ENCODE measurements at regions not wholly inside any gene's neighbourhood (a gene's known extent, or its start where the extent isn't known, plus 50 kb on each side); places are given as distances from the start of the nearest gene placed in this dataset.

- H3K27ac ChIP-seq = no peak overlapping the region
- TF ChIP-seq CTCF (conservative IDR thresholded peaks at IDR 0.05) = no peak
- TF ChIP-seq ZFX (IDR thresholded peaks at IDR 0.05) = no peak
Observed at GRCh38 chr6:23175391-23175790, 606.0 kb downstream of the HDGFL1 start.

GRCh38 chr6:23176471-23176870, 607.1 kb downstream of the HDGFL1 start:
- no peak overlapping the region for H3K27ac ChIP-seq
- no peak for TF ChIP-seq ZFX (IDR thresholded peaks at IDR 0.05)

GRCh38 chr6:23176883-23177282, 607.5 kb downstream of the HDGFL1 start:
- peak; percentile 34 for TF ChIP-seq CTCF (conservative IDR thresholded peaks at IDR 0.05)
- no peak for TF ChIP-seq ZFX (IDR thresholded peaks at IDR 0.05)

GRCh38 chr6:23177806-23178205, 608.4 kb downstream of the HDGFL1 start:
- no peak overlapping the region for H3K27ac ChIP-seq
- TF ChIP-seq CTCF (conservative IDR thresholded peaks at IDR 0.05) (no peak), ZFX (IDR thresholded peaks at IDR 0.05) (no peak)

More at GRCh38 chr6:23176883-23177282, 607.5 kb downstream of the HDGFL1 start:
- H3K27ac ChIP-seq = no peak overlapping the region

- no peak overlapping the region for H3K27ac ChIP-seq
- TF ChIP-seq ZFX (IDR thresholded peaks at IDR 0.05) (no peak), CTCF (conservative IDR thresholded peaks at IDR 0.05) (no peak)
Observed at GRCh38 chr6:23179994-23180393, 610.6 kb downstream of the HDGFL1 start.

- no peak overlapping the region for H3K27ac ChIP-seq
- no peak for TF ChIP-seq CTCF (conservative IDR thresholded peaks at IDR 0.05)
- no peak for TF ChIP-seq ZFX (IDR thresholded peaks at IDR 0.05)
Observed at GRCh38 chr6:23180504-23181293, 611.3 kb downstream of the HDGFL1 start.

GRCh38 chr6:23181356-23182110, 612.2 kb downstream of the HDGFL1 start:
- no peak for TF ChIP-seq ZFX (IDR thresholded peaks at IDR 0.05)
- no peak for TF ChIP-seq CTCF (conservative IDR thresholded peaks at IDR 0.05)
- no peak overlapping the region for H3K27ac ChIP-seq
